Activated T-helper 1 cell treated with Interleukin-2 at 50 U/mL for 16 hours (primary cell): ENCODE measurements at regions not wholly inside any gene's neighbourhood (a gene's known extent, or its start where the extent isn't known, plus 50 kb on each side); places are given as distances from the start of the nearest gene placed in this dataset.
"Not testable (repeated sequence)": the region's sequence is repeated elsewhere in the genome, so short reads cannot be mapped to it uniquely, and the experiment has no call there.

Source experiments
- DNase-seq: peaks from one replicate; pipeline ENCODE4 v3.0.0-alpha.2; 2020; ENCODE audit warnings: low read depth

DNA sequence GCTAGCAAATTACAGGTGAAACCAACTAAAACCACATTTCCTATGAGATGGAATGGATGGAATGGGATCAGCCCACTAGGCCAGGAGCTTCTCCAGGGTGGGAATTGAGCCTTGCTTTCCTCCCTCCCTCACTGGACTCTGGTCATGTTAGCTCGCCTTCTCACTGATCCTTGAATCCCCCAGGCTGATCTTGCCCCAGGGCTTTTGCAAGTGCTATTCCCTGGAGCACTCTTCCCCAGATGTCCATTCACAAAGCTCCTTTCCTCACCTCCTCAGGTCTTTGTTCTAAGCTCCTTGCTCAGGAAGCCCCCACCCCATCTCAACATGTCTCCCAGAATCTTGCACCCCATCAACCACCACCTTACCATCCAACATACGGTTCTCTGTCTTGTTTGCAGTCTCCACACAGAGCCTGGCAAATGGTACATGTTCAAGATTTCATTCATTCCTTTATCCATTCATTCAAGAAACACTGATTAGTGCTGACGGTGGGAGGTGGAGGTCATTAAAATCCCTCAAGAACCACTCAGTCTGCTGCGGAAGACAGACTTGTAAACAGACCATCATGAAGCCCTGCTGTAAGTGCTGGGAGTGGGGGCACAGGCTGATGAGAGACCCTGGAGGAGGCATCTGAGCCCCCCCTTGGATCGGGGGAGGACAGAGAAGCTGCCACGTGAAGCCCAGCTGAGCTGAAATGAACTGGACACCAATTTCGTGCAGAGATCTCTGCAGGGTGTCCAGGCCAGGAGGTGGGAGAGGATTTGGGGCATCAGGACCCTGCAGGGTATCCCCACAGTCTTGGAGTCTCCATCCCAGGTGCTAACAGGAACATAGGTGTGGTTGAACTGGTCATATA lies 141.7 kb downstream of the BARX1 start:
- DNase-seq, result no peak

DNA sequence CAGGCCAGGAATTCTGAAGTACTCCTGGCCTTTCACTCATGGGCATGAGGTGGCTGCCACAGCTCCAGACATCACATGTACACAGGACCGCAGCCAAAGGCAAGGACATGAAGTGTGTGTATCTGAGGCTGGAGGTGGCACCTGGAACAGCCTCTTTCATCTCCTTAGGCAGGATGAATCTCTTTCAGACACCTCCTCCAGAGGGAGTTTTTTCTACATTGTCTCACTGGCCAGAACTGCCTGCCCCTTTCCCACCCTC lies 142.8 kb downstream of the BARX1 start:
- no peak for DNase-seq

DNA sequence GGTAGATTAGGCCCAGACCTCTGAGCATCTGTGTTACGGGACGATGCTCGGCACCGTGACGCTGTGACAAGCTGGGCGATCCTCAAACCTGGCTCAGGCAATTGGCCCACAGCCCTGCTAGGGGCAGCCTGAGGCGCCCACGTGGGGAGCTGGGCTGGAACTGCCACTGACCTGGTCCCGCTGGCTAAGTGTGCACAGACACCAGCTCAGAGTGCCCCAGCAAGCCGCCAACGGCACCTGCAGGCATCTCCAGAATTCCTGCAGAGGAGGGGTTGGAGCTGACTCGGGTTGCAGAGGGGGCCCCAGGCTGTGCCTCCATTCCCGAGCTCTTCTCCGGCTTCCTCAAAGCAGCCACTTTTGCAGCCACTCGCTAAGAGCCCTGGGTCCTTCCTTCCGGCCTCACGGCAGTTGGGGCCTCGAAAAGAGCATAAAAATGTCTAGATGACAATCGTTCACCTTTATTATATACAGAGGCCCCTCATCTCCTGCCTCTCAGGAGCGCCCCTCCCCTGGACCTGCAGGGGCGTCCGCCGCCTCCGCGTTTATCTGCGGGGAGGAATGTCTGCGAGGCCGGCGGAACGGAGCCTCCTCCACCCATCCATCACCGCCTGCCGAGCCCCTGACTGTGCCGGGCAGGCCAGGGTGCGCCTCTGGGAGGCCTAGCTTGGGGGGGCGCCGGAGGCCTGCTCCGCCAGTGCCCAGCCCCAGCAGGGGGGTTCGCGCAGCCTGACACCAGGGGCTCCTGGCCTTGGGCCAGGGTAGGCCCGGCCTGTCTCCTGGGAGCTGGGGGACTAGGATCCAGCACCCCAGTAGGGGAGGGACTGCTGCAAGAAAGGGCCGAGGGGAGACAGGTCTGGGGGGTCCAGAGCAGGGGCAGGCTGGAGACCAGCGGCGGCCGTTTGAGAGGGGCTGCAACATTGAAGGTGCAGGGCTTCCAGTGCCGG lies 144.9 kb downstream of the BARX1 start:
- no peak for DNase-seq

DNA sequence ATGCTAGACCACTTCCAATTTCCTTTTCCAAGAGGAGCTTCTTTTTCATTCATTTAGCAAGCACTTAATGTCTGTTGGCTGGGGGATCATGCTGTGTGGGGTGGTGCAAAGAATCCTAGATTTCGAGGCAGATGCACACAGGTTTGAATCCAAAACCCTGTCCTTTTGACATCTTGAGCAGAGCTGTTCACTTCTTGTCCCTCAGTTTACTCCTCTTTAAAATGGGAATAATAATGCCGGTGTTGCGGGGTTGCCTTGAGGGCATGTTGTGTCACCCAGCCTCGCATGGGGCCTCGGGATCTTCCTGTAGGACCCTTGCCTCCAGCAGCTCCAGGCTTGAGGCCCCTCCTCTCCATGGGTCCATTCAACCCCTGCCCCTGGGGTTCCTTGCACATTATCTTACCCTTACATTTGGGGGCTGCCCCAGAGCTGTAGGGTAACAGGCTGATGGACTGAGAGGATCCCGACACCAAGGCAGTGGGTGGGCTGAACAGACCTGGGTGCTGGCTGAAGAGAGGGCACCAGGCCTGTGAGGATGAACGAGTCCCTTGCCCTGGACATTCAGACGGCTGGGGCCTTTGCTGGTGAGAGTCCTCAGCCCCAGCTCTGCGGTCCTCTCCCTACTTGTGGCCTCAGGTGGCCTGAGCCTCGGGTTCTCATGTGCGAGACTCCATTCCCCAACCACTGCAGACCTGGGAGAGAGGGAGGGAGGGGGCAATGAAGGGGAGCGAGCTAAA lies 145.8 kb downstream of the BARX1 start:
- no peak for DNase-seq

DNA sequence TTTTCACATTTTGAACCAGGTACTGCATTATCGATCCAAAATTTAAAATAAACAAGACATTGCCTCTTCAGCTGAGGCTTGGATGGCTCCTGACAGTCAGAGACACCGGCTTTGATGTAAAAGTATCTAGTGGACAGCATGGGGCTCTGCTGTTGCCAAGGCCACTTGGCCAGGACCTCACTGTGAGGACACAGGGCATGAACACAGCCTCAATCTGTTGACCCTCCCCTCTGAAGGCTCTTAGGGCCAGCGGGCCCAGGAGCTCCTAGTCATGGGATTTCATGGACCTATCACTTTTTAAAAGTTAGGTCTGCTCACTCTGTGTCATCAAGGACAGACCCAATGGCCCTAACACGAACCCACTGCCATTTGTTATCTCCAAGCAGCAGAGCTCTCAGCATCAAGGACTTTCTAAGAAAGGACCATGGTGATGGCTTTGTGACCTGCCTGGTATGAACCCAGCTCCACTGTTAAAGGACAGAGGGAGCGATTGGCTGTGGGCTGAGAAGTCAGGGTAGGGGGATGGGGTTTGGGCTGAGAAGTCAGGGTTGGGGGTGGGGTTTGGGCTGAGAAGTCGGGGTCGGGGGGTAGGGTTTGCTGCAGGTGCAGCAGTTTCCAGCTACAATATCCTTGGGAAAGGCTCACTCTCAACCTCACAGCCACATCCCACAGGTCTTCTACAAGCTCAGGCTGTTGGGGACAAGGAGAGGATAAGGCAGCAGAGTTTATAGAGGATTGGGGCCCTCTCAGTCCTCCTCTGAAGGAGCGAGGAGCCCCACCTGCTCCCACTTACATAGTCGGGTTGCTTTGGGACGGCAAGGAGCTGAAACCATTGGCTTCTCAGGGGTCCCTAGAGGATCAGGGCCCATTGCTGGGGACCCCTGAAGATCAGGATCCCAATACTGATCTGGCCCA lies 146.8 kb downstream of the BARX1 start:
- no peak for DNase-seq

DNA sequence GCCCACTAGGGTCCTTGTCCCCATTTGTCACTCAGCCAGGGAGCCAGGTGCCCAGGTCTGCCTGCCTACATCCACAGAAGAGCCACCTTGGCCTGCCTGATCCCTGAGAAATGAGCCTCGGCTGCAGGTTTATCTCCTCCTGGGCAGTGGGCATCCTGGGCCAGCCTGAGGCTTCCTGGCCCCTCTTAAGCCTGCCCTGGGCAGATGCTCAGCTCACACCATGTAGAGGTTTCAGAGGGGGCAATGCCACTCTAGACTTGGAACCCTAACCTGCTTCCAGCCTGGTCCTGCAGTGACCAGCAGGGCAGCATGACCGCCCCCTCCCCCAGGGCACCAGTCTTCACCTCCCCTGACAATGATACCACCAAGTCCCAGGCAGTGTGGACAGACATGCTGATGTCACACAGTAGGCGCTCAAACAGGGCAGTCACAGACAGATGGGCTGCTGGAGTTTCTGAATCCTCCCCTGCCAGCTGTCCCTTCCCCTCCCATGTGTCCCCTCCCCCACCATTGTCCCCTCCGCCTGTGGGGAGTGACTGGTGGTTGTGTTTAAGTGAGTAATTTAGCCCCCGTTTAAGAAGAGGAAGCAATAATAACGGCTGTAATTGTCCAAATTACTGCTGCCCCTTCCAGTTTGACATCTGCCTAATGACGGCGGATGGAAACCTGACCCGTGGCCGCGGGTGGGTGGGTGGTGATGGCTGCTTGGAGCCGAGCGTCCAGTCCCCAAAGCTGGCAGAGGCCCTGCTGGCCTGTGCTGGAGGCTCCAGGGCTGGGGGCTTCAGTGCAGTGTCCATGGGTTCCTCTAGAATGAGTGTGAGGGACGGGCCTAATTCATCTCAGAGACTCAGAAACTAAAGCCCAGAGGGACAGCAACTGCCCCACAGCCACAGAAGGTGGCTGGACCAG lies 147.7 kb downstream of the BARX1 start:
- no peak for DNase-seq

DNA sequence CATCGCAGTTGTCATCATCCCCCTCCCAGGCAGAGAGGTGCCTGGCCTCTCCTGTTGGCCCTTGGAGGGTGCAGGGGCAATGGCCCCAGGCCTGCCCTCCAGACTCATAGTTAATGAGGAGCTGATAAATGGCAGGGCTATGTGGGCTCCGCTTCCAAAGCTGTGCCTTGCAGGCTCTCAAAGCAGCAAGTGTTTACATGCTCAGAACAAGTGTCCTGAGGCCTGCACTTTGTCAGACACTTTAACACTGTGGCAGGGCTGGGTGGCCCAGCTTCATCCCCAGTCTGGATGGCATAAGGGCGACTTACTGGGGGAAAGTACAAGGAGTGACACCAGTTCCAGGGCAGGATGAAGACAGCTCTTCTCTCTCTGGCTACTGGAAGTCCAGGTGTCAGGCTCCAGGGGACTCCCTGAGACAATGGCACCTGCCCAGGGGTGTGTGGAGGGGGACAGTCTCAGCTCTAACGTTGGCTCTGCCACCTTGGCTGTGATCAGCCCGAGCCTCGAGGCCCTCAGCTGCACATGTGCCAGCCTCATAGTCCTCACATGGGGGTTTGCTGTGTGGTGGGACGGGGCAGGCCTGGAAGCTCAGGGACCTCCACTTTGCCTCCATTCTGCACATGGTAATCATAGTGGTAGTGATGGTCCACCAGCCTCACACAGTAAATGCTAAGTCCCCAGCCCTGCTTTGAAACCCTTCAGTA lies 153.4 kb downstream of the BARX1 start:
- DNase-seq, result no peak

DNA sequence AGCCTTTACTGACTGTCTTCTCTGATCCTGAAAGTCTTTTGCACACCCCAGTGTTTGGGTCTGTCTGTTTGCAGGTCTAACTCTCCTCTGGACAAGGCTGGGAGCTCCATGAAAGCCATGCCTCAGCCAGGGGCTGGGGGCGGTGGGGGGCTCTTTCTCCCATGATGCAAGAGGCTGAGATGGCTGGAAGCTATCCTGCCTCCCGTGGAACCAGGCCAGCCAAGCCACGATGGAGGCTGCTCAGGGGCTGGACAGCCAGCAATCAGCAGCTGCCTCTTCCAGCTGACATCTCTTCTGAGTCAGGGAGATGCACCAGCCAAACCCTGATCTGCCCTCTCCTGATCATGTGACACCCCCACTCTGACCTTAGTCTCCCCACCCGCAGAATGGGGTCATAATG lies 154.0 kb downstream of the BARX1 start:
- no peak for DNase-seq

DNA sequence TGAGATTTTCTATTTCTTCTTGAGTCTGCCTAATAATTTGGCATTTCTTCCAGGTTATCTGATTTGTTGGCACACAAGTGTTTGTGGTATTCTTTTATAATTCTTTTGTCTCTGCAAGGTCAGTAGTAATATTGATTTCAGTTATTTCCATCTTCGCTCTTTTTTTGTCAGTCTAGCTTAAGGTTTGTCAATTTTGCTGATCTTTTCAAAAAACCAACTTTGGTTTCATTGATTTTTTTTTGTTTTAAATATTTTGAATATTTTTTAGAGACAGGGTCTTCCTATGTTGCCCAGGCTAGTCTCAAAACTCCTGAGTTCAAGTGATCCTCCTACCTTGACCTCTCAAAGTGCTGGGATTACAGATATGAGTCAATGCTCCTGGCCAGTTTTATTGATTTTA lies 162.8 kb downstream of the BARX1 start:
- DNase-seq, result no peak

DNA sequence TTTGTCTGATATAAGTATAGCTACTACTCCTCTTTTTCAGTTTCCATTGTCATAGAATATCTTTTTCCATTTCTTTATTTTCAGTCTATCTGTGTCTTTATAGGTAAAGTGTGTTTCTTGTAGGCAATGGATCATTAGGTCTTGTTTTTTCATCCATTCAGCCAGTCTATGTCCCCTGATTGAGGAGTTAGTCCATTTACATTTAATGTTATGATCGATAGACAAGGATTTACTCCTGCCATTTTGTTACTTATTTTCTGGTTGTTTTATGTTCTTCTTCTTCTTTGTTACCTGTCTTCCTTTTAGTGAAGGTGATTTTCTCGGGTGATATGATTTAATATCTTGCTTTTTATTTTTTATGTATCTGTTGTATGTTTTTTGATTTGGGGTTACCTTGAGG lies 169.0 kb downstream of the BARX1 start:
- no peak for DNase-seq

DNA sequence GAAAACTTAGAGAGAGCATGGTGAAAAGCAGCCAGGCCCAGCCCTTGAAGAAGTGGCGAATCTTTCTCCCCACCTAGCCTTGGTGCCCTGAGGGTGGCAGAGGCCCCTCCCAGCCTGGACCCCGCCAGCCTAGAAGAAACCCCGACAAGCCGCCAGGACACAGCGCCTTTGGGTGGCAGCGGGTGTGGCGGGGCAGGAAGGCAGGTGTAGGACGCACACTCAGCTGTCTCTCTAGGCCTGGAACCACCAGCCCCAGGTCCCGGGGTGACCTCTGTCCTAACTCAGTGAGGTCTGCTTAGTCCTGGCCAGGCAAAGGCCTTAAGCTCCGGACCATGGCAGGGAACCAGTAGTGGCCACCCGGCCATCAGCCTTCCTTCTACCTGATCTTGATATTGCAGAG lies 178.3 kb downstream of the BARX1 start:
- no peak for DNase-seq

DNA sequence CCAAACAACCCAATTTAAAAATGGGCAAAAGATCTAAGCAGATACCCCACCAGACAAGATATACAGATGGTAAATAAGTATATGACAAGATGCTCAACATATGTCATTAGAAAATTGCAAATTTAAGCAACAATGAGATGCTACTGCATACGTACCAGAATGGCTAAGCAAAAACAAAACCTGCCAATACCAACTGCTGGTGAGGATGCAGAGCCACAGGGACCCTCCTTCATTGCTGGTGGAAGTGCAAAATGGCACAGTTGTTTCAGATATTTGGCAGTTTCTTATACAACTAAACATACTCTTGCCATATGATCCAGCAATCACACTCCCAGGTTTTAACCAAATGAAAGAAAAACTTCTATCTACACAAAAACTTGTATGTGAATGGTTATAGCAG lies 178.9 kb downstream of the BARX1 start:
- no peak for DNase-seq

DNA sequence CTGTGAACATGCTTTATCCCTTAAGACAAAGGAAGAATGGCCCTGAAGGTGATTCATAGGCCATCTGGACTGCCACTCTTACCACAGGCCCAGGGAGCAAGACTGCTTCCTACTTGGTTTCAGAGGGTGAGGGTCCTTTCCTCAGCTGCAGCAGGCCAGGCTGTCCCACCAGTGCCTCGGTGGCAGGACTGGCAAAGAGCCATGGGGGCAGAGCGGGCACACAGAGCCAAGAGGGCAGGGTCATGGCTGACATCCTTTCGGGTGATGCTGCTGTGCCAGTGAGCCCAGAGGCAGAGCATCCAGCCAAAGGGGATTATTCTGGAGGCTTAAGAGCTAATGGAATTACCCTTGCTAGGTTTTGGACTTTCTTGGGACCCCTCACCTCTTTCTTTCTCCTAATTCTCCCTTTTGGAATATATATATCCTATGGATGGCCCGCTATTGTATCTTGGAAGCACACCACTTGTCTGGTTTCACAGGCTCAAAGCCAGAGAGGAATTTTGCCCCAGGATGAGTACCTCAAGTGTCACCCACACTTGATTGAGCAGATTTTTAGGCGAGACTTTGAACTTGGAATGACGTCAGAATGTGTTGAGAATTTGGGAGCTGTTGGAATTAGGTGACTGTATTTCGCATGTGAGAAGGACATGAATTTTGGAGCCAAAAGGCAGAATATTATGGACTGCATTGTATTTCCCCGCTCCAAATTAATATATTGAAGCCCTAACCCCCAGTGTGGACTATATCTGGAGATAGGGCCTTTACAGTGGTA lies 180.6 kb downstream of the BARX1 start:
- DNase-seq, result no peak

DNA sequence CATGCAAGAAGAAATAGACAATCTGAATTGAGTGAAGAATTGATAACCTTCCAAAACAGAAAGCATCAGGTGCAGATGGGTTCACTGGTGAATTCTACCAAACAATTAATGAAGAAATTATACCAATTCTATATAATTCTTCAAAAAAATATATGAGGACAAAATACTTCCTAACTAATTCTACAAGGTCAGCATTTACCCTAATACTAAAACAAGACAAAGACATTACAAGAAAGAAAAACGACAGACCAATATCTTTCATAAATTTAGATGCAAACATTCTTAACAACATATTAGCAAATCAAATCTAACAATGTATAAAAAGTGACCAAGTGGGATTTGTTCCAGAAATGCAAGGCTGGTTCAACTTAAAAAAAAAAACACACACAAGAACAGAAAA lies 183.9 kb downstream of the BARX1 start:
- DNase-seq, result no peak

DNA sequence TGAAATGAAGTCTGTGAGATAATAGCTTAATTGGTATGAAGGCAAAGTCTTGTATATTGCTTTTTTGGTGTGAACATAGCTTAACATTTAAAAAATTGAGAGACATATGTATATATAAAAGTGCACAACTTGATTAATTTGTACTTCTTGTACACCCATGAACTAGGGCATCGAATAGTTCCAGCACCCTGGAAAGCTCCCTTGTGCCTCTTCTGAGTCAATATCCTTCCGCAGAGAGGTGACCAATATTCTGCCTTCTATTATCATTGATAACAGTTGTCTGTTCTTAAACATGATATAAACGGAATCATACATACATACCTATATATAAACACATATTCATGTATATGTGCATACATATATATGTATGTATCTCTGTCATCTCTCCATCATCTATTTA lies 185.4 kb downstream of the PHF2 start:
- DNase-seq, result no peak

DNA sequence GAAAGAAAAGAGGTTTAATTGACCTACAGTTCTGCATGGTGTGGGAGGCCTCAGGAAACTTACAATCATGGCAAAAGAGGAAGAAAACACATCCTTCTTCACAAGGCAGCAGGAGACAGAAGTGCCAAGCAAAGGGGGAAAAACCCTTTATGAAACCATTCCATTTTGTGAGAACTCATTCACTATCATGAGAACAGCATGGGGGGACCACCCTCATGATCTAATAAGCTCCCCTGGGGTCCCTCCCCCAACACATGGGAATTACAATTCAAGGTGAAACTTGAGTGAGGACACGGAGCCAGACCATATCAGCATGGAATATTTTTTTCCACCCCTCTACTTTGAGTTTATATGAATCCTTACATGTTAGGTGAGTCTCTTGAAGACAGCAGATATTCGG lies 173.7 kb downstream of the PHF2 start:
- no peak for DNase-seq

DNA sequence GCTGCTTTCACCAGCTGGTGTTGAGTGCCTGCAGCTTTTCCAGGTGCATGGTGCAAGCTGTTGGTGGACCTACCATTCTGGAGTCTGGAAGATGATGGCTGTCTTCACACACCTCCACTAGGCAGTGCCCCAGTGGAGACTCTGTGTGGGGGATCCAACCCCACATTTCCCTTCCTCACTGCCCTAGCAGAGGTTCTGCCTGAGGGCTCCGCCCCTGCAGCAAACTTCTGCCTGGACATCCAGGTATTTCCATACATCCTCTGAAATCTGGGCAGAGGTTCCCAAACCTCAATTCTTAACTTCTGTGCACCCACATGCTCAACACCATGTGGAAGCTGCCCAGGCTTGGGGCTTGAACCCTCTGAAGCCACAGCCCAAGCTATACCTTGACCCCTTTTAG lies 172.4 kb downstream of the PHF2 start:
- not testable (repeated sequence) for DNase-seq

DNA sequence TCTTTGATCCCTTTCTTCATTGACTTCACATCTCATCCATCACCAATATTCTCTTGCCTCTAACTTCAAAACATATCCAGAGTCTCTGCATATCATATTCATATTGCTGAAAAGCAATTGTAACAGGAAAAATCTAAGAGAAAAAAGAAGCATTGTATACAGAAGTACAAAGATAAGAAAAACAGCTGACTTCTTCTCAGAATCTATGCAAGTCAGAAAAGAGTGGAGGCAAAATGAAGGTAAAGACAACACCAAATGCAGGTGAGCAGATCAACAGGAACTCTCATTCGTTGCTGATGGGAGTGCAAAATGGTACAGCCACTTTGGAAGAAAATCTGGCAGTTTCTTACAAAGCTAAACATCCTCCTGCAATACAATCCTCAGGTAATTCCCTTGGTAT lies 155.6 kb downstream of the PHF2 start:
- no peak for DNase-seq

DNA sequence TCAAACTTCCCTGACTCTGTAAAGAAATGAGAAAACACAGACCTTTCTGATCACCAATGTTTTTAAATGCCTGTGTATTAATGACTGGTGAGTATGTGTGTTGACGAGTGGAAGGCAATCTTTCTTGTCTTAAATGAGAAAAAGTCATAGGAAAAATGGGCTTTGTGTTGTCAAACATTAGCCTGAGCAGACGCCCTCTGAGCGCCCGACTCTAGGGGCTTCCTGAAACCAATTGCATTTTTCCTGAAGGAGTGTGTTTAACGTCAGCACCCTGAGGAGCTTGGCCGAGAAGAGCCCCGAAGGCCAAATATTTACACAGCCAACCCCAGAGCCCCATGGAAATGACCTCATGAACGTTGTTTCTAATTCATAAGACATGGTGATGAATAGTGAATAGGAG lies 154.3 kb downstream of the PHF2 start:
- DNase-seq, result no peak
